ENCODE measurements at regions not wholly inside any gene's neighbourhood (a gene's known extent, or its start where the extent isn't known, plus 50 kb on each side); places are given as distances from the start of the nearest gene placed in this dataset.
"Not testable (repeated sequence)": the region's sequence is repeated elsewhere in the genome, so short reads cannot be mapped to it uniquely, and the experiment has no call there.

GRCh38 chr1:121001090-121001726 lies 111.6 kb downstream of the PPIAL4A start:
- TF ChIP-seq KAT7 (CRISPR knock-in tag; IDR thresholded peaks at IDR 0.05; ENCODE audit: borderline replicate concordance); MAFK (conservative IDR thresholded peaks at IDR 0.05 in 1 of 2, IDR thresholded peaks at IDR 0.05 in 1 of 2; ENCODE audit: low read length in 2 of 2); ZBTB34 (CRISPR knock-in tag; IDR thresholded peaks at IDR 0.05); ZBTB7A (CRISPR knock-in tag; IDR thresholded peaks at IDR 0.05); CTCF (CRISPR knock-in tag; IDR thresholded peaks at IDR 0.05); ESRRA (CRISPR knock-in tag; IDR thresholded peaks at IDR 0.05; ENCODE audit: low read depth): not testable (repeated sequence)

All from HepG2 (cell line).